ENCODE measurements at regions not wholly inside any gene's neighbourhood (a gene's known extent, or its start where the extent isn't known, plus 50 kb on each side); places are given as distances from the start of the nearest gene placed in this dataset.

GRCh38 chr7:96486681-96487080, 164.8 kb upstream of the SLC25A13 start:
- TF ChIP-seq CTCF (IDR thresholded peaks at IDR 0.05; ENCODE audit: unreplicated experiment): no peak
- CTCF ChIA-PET: no interaction called here
- no TSS peak for BruUV-seq (replicated peaks)
- H3K27ac Mint-ChIP-seq (ENCODE audit: unreplicated experiment): no peak overlapping the region
- DNase-seq: no peak
- H3K9me3 Mint-ChIP-seq (ENCODE audit: low read depth, unreplicated experiment): no peaks in the 10 kb centered on the region
- no peaks in the 10 kb centered on the region for H3K4me1 Mint-ChIP-seq (ENCODE audit: low read depth, unreplicated experiment)
- H3K36me3 Mint-ChIP-seq (ENCODE audit: insufficient read depth, unreplicated experiment): no peaks in the 10 kb centered on the region
- H3K27me3 Mint-ChIP-seq (ENCODE audit: unreplicated experiment): no peaks in the 10 kb centered on the region
- intact Hi-C loops (cut with micrococcal nuclease; ENCODE audit: unreplicated experiment): no loop called here
- H3K4me3 Mint-ChIP-seq (ENCODE audit: low read depth, unreplicated experiment): no peak overlapping the region

GRCh38 chr7:96484845-96485244, 162.9 kb upstream of the SLC25A13 start:
- no peak overlapping the region for H3K27ac Mint-ChIP-seq (ENCODE audit: unreplicated experiment)
- intact Hi-C loops (cut with micrococcal nuclease; ENCODE audit: unreplicated experiment): no loop called here
- DNase-seq: no peak

GRCh38 chr7:96484091-96484490, 162.2 kb upstream of the SLC25A13 start:
- CTCF ChIA-PET: interaction anchor here (0.5 to 0.6 kb wide), 2 partner anchors 290 to 1543 kb away, joined by 3 to 5 read pairs; no protein-coding TSS in a partner anchor
- intact Hi-C loops (cut with micrococcal nuclease; ENCODE audit: unreplicated experiment): no loop called here
- Mint-ChIP-seq H3K4me3 (ENCODE audit: low read depth, unreplicated experiment) (no peak overlapping the region), H3K27me3 (ENCODE audit: unreplicated experiment) (no peaks in the 10 kb centered on the region), H3K27ac (ENCODE audit: unreplicated experiment) (no peak overlapping the region), H3K4me1 (ENCODE audit: low read depth, unreplicated experiment) (no peaks in the 10 kb centered on the region), H3K9me3 (ENCODE audit: low read depth, unreplicated experiment) (no peaks in the 10 kb centered on the region), H3K36me3 (ENCODE audit: insufficient read depth, unreplicated experiment) (no peaks in the 10 kb centered on the region)
- no peak for DNase-seq
- no peak for TF ChIP-seq CTCF (IDR thresholded peaks at IDR 0.05; ENCODE audit: unreplicated experiment)
- no TSS peak for BruUV-seq (replicated peaks)

More at GRCh38 chr7:96484845-96485244, 162.9 kb upstream of the SLC25A13 start:
- no peak for TF ChIP-seq CTCF (IDR thresholded peaks at IDR 0.05; ENCODE audit: unreplicated experiment)
- no TSS peak for BruUV-seq (replicated peaks)
- H3K9me3 Mint-ChIP-seq (ENCODE audit: low read depth, unreplicated experiment): no peaks in the 10 kb centered on the region
- H3K36me3 Mint-ChIP-seq (ENCODE audit: insufficient read depth, unreplicated experiment): no peaks in the 10 kb centered on the region
- no peak overlapping the region for H3K4me3 Mint-ChIP-seq (ENCODE audit: low read depth, unreplicated experiment)
- no peaks in the 10 kb centered on the region for H3K4me1 Mint-ChIP-seq (ENCODE audit: low read depth, unreplicated experiment)
- H3K27me3 Mint-ChIP-seq (ENCODE audit: unreplicated experiment): no peaks in the 10 kb centered on the region
- CTCF ChIA-PET: interaction anchor here (0.5 kb wide), 1 partner anchor 291 kb away, joined by 3 read pairs; no protein-coding TSS in a partner anchor

GRCh38 chr7:96481796-96482195, 159.9 kb upstream of the SLC25A13 start:
- Mint-ChIP-seq H3K27me3 (ENCODE audit: unreplicated experiment) (no peaks in the 10 kb centered on the region), H3K9me3 (ENCODE audit: low read depth, unreplicated experiment) (no peaks in the 10 kb centered on the region), H3K4me1 (ENCODE audit: low read depth, unreplicated experiment) (no peaks in the 10 kb centered on the region), H3K27ac (ENCODE audit: unreplicated experiment) (no peak overlapping the region), H3K36me3 (ENCODE audit: insufficient read depth, unreplicated experiment) (no peaks in the 10 kb centered on the region), H3K4me3 (ENCODE audit: low read depth, unreplicated experiment) (no peak overlapping the region)
- DNase-seq: no peak
- no peak for TF ChIP-seq CTCF (IDR thresholded peaks at IDR 0.05; ENCODE audit: unreplicated experiment)
- no TSS peak for BruUV-seq (replicated peaks)
- intact Hi-C loops (cut with micrococcal nuclease; ENCODE audit: unreplicated experiment): no loop called here
- CTCF ChIA-PET: no interaction called here

Measured in Calu3 (cell line).